Fibroblast of skin of right biceps (primary cell): ENCODE measurements at regions not wholly inside any gene's neighbourhood (a gene's known extent, or its start where the extent isn't known, plus 50 kb on each side); places are given as distances from the start of the nearest gene placed in this dataset.

Source experiments
- DNase-seq: peaks from one replicate; pipeline ENCODE4 v3.0.0-alpha.2; 2013

DNA sequence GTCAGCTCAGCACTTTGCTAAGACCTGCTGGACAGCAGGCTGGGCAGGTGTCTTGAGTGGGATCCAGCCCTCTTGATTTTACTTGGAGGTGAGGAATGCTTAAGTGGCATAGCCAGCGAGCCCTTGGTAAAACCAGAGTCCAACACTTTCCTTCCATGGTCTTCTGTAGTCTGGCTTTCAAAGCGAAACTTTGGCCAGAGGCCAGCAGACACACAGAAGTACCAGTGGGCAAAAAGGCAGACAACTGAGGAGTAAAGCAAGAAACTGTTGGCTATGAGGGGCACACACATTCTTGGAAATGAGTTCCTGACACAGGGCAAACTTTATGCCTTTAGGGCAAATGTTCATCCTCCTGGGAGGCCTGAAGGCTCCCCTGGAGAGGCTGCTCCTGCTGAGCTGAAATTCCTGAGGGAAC lies 281.0 kb upstream of the POU3F1 start:
- DNase-seq = no peak

DNA sequence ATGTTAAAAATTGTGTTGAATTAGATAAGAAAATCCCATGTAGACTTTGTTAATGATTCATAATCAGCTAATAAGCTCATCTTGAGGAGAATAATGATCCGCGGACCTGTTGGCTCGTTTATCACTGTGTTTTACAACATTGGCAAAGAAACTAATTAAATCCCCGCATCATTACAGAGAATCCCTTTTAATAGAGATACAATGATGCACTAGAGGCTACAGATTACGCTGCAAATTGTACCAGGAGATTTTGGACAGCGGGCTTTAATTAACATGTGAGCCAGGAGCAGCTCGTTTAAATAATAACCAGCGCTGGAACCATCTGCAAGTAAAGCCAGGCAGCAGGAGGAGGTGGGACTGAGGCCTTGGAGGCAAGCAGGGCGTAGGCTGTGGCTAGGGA lies 280.3 kb upstream of the POU3F1 start:
- DNase-seq = no peak

DNA sequence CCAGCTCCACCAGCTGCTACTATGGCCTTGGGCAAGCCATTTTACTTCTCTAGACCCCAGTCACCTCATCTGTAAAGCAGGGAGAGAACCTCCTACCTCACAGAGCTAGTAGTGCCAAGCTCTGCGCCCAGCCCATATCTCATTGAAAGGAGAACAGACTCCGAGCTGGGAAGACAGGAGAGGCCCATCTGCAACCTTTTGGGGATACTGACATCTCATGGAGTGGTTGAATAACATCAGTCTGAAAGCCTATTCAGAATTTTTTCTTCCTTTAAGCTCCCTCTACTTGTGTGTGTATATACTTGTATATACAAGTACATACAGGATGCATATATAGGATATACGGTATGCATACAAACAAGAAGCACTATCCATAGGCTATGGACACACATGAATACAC lies 279.5 kb upstream of the POU3F1 start:
- DNase-seq = no peak

DNA sequence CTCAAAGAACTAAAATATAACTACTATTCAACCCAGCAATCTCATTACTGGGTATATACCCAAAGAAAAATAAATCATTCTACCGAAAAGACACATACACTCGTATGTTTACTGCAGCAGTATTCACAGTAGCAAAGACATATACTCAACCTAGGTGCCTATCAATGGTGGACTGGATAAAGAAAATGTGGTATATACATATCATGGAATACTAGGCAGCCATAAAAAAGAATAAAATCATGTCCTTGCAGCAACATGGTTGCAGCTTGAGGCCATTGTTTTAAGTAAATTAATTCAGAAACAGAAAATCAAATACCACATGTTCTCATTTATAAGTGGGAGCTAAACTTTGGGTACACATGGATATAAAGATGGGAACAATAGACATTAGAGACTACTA lies 266.2 kb upstream of the POU3F1 start:
- DNase-seq = no peak

DNA sequence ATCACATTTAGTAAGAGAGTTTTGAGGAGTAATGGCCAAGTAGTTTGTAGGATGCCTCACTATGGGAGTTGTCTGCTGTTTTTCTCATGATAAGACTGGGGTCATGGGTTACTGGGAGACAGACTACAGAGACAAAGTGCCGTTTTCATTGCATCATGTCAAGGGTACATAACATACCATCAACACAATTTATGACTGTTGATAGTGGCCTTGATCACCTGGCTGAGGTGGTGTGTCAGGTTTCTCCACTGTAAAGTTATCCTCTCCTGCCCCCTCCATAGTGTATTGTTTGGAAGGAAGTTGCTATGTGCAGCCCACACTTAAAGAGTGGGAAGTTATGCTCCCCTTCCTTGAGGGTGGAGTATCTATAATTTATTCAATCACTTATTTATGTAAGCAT lies 263.5 kb upstream of the POU3F1 start:
- DNase-seq = no peak

DNA sequence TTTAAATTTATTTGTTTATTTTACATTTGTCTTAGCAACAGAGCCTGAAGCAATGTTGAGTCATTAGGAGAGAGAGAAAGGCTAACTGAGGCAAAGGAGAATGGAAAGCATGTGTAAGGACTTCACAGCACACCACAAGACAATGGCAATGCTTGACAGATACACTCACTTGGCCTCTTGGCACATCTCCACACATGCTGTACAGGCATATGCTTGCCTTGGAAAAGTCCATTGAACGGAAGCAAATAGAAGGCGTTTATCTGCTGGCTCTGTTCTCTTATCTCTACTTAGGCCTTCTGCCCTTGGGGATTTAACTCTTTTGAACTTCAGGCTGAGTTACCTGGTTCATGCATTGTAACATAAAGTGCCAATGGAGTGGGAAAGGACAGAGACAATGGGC lies 262.2 kb upstream of the POU3F1 start:
- peak; percentile 3 for DNase-seq

DNA sequence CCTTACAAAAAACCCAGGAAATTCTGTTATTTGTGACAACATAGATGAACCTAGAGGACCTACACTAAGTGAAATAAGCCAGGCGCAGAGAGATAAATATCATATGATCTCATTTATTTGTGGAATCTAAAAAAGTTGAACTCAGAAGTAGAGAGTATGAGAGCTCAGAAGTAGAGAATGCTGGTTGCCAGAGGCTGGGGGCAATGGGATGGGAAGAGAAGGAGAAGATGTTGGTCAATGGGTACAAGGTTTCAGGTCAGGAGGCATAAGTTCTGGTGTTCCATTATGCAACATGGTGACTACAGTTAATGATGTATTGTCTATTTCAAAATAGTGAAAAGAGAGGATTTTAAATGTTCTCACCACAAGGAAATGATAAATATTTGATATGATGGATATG lies 259.1 kb upstream of the POU3F1 start:
- DNase-seq = no peak

DNA sequence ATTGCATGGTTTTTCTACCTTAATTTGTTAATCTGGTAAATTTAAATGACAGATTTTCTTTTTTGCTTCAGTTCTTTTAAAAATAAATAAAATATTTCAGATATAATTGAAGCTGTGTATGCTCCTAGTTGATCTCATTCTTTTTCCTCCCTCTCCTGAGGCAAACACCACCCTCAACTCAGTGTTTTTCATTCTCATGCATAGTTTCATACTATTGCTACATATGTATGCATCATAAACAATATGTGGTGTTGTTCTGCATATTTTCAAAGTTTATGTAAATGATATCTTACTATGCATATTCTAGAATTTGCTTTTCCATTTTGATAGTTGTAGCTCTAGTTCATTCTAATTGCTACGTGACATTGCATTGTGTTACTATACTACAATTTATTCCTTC lies 257.2 kb upstream of the POU3F1 start:
- no peak for DNase-seq

DNA sequence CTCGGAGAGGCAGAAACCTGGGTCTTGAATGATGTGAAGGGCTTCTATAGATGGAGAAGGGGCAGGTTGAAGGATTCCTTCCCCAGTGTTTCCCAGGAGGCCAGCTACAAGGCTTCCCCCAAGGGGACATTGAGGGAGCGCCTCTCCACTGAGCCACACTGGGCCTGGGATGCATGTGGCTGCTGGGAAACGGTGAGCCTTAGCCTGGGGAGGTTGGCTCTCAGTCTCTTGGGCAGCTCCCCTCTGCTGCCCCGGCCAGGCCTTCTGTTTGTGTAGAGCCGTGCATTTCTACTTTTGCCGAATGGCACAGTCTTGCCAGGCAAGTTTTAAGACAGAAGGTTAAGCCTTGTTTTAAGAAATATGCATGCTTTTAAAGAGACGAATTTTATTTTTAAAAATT lies 254.4 kb upstream of the POU3F1 start:
- DNase-seq = no peak

DNA sequence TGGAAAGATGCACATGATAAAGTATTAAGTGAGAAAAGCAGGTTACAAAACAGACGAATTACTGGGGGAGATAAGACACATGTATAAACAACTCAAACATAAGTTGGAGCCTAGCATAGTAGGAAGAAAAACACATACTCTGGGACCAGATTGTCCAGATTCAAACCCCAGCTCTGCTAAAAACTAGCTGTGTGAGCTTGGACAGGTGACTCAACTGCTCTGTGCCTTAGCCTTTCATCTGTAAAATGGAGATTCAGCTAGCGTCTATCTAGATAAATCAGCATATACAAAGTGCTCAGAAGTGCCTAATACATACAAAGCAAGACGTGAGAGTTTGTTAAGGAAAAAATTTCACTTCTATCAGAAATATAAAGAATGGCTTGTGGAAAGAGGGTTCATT lies 254.0 kb upstream of the POU3F1 start:
- no peak for DNase-seq

DNA sequence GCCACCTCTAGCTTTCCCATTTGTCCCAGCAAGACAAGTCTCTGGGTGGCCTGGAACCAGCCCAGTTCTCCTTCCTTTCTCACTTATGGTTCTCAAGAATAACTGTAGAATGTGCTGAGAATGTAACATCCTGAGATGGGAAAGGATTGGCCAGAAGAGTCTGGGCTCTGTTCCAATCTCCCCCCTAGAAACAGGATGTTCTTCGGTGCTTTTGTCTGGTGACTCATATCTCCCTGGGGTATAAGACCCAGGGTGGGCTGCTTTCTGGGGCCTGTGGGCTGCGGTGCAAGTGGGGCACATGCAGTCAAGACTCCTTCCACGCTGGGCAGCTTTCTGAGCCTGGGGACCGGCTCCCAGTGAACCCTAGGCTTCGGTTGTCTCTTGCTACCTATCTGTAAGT lies 251.2 kb upstream of the POU3F1 start:
- DNase-seq = peak; percentile 49

DNA sequence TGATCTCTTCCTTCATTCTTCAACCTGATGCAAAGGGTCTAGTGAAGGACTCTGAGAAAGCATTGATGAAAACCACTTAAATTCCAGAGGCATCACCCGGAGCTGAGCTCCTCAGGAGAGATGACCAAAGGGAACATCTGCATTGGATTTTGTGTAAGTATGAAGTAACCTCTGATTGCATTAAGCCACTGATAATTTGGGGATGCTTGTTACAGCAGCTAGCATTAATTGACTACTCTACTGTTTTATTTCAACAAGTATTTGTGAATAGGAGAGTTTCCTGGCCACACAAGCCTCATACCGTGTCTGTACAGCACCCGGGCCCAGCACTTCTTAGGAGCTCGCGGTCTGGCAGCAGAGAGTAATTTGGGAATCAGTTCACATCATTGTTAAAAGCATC lies 250.7 kb upstream of the POU3F1 start:
- DNase-seq = no peak

DNA sequence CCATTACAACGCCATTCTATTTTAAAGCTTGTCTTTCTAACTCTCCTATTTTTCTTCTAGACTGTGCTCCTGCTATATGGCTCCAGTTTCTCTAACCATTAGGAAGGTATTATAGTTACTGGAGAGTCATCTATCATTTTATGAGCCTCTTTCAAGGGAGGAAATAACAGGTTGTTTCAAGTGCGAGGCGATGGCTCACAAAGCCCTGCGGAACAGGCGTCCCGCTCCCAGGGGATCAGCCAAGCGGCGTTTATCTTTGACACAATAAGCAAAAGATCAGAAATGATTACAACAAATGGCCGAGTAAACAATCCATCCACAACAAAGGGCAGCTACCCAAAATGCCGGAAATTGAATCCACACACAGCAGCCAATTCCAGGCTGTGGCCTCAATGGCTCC lies 249.5 kb upstream of the POU3F1 start:
- no peak for DNase-seq

DNA sequence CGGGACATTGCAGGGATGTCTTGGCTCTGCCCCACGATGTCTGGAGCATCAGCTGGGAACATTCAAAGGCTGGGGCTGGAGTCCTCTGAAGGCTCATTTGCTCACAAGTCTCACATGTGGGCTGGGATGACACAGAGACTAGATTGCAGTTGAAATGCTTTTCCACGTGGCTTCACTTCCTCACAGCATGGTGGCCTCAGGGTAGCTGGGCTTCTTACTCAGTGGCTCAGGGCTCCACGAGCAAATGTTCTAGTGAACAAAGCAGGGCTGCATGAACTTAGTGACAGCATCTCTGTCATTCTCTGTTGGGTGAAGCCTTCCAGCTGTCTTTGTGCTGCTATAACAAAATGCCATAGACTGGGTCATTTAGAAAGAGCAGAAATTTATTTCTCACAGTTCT lies 247.0 kb upstream of the POU3F1 start:
- no peak for DNase-seq

DNA sequence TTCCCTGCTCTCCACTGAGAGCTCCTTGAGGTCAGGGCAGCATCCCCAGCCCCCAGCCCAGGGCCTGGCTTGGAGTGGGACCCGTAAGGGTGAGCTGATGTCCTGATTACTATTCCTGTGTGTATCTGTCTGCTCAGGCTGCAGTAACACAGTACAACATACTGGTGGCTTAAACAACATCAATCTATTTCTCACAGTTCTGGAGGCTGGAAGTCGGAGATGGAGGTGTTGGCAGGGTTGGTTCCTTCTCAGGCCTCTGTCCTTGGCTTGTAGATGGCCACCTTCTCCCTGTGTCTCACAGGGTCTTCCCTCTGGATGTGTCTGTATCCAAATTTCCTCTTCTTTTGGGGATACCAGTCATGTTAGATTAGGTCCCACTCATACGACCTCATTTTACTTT lies 246.4 kb upstream of the POU3F1 start:
- no peak for DNase-seq

DNA sequence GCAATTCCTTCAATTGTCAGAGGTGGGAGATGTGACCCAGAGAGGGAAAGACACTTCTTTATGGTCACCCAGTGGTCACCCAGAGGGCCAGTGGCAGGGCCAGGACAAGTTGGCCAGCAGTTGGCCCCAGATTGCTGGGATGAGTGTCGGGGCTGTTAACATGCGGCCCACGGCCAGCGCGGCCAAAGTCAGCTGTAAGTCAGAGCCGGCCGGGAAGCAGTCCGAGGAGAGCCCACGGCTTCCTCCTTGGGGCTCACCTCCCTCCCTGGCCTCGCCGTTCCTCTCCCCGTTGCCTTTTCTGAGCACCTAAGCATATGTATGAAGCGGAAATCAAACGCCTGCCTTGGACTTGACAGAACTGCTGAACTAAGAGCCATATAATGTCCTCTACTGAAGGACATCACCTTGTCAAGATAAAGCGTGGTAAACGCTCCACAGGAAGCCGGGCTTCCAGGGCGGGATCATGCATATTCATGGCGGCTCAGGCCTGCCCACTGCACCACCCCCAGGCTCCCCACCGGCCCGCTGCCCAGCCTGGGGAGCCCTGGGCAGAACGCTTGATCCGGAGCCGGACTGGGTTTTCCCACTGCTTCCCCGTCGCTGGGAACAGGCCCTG lies 245.4 kb upstream of the POU3F1 start:
- no peak for DNase-seq

DNA sequence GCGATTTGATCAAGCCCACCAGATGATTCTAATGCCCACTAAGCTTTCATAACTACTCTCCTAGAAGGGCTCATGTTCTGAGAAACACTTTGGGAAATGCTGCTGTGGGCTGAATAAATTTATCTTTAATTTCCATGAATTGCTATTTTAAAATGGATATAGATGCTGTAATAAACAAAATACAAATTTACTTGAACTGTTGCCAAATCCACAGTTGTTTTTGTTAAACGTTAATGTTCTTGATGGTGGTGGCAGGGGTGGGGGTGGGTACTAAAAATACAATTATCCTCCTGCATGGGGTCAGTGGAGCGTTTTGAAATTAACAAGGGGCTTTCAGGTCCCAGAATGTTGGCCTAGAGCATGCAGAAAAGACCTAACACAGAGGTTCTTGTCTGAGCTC lies 244.7 kb upstream of the POU3F1 start:
- DNase-seq = no peak

DNA sequence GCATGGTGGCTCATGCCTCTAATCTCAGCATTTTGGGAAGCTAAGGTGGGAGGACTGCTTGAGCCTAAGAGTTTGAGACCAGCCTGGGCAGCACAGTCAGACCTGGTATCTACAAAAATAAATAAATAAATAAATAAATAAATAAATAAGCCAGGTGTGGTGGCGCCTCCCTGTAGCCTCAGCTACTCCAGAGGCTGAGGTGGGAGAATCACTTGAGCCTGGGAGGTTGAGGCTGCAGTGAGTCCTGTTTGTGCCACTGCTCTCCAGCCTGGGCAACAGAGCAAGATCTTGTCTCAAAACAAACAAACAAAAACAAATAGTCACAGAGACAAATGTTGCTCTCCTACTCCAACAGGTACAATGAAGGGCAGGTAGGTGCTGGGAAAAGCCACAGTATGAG lies 242.4 kb upstream of the POU3F1 start:
- no peak for DNase-seq

DNA sequence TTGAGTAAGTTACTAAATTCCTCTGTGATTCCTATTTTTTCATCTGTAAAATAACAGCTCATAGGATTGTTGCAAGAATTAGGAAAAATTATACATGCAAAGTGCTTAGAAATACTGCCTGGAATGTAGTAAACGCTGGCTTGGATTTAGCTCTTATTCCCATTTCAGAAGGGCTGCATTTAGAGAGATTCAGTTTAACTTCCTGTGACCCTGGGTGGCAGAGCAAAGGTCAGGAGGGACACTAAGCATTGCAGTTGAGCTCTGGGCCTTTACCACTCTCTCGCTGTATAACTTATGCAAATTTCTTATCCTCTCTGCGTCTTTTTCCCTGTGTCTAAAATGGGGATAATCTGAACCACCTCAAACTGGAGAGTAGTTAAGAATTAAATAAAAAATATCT lies 241.0 kb upstream of the POU3F1 start:
- DNase-seq = no peak

DNA sequence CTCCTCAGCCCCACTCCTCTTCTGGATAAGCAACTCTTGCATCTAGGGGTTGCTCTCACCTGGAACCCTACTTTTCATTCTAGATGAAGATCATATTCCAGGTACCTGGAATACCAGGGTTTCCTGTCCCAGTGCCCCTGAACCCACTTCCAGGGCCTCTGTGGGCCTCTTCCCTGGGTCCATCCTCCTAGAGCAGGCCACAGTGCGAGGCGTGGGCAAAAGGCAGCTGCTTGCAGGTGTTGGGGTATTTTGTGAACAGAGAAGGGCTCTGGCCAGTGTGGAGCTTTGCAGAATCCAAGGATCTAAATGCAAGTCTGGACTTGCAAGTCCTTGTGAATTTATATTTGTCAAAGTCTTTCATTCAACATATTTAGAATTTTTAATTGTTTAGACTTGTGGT lies 240.4 kb upstream of the POU3F1 start:
- DNase-seq = no peak

DNA sequence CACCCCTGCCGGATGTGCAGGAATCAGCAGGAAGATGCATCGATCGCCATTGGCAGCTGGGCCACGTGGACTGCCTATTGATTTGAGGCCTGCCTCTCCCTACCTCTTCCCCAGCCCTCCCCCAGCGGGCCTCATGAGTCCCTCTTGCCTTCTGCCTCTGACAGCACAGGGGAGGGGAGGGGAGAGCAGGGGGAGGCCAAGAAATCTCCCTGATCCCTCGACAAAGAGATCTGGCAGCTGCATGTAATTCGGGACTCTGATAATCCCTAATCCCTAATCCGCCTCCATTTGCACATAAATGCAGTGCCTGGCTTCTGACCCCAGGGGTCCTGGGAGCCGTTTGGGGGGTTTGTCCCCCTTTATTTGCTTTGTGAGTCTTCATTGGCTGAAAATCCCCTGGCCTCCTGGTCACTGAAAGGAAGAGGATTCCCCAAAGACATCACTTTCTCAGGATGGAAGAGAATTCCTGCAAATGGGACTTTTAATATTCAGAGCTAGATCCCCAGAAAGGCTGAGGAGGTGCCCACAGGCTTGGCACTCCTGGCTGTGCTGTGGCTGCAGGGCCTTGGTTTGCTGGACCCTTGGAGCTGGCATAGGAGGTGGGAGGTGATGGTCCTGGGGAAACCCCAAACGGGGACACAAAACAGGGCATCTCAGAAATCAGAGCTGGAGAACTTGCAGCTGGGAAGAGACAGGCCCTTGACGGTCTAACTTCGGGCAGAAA lies 239.4 kb upstream of the POU3F1 start:
- no peak for DNase-seq

DNA sequence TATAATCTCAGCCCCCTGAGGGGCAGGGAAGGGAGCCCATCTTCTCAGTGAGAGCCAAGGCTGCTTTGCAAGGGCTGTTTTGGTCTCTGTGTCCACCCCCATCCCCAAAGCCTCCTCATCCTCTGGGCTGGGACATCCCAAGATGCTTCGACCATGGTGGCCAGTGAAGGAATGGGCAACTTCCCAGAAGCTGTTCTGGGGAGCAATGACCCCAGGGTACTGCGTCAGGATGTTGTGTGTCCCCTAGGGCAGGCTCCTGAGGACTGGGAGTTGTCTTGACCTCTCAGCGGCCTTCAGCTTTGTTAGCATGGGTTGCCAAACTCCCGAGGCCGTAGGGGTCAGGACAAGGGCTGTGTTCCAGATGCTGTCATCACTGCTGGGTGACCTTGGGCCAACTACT lies 238.4 kb upstream of the POU3F1 start:
- no peak for DNase-seq

DNA sequence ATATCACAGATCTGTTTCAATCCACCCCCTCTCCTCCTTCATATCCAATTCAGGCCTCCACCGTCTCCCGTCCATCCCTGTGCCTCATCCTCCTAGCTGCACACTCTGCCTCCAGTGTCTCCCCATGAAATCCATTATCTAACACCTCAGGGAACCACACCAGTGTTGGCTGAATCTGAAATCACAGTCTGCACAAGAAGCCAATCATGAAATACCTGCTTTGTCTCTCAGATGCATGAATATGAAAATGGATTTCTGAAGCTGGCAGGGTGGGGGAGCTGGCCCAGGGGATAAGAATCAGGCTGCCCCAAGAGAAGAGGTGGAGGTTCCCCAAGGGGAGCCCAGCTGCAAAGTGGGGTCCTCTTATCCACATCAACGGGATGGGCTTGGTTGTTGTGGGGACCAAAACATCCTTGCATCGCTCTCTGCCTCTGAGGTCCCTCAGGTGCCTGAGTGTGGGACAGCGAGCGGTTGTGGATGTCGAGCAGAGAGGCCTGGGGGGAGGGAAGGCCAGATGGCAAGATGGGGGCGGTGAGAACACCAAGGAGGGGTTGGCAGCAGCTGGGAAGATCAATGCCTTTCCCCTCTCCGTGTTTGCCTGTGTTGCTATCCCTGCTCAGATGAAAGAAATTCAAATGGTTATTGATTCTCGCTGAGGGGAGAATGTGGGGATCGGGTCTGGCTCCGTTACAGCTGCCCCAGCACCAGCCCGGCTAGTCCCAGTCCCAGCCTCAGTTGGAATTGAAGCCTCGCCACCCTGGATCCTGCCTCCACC lies 237.3 kb upstream of the POU3F1 start:
- DNase-seq = no peak

DNA sequence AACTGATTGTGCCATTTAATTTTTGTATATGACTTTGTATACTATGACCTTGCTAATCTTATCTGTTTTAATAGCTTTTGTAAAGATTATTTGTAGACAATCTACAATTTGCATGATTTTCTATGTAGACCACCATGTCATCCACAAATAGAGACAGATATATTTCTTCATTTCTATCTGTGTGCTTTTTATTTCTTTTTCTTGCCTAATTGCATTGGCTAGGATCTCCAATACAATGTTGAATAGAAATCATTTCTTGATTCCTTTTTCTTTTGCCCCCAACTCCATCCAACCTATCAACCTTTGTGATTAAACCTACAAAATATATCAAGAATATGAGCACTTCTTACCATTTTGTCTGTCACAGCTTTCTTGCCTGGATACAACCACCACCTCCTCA lies 232.6 kb upstream of the POU3F1 start:
- DNase-seq = no peak
